ENCODE measurements at regions not wholly inside any gene's neighbourhood (a gene's known extent, or its start where the extent isn't known, plus 50 kb on each side); places are given as distances from the start of the nearest gene placed in this dataset.
"Not testable (repeated sequence)": the region's sequence is repeated elsewhere in the genome, so short reads cannot be mapped to it uniquely, and the experiment has no call there.

DNA sequence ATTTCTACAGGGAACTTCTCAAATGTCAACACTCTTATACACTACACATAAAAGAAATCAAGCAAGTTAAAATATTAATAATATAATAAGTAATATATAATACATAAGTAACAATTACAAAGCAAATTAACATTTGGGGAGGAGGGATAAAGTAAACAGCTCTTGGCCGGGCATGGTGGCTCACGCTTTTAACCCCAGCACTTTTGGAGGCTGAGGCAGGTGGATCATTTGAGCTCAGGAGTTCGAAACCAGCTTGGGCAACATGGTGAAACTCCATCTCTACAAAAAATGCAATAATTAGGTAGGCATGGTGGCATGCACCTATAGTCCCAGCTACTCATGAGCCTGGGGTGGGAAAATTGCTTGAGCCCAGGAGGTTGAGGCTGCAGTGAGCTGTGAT lies 4772.6 kb upstream of the OR11H1 start:
- peaks cover 16 to 22% of the 10 kb centered on the region in 2 donors for H3K9me3 ChIP-seq (ENCODE audit: control insufficient read depth in 1 of 2, low read length in 2 of 2)
- H3K36me3 ChIP-seq (ENCODE audit: control insufficient read depth in 1 of 2, insufficient read depth in 2 of 2, low read length in 2 of 2); H3K27ac ChIP-seq (ENCODE audit: low read depth, low read length); H3K4me3 ChIP-seq (ENCODE audit: low read depth in 1 of 2, low read length in 2 of 2); H3K4me1 ChIP-seq (ENCODE audit: control insufficient read depth in 1 of 2, insufficient read depth in 2 of 2, low read length in 2 of 2); H3K9ac ChIP-seq (ENCODE audit: low read depth in 1 of 2, low read length in 2 of 2); H3K27me3 ChIP-seq (ENCODE audit: control insufficient read depth in 1 of 2, insufficient read depth in 2 of 2, low read length in 2 of 2): not testable (repeated sequence)

DNA sequence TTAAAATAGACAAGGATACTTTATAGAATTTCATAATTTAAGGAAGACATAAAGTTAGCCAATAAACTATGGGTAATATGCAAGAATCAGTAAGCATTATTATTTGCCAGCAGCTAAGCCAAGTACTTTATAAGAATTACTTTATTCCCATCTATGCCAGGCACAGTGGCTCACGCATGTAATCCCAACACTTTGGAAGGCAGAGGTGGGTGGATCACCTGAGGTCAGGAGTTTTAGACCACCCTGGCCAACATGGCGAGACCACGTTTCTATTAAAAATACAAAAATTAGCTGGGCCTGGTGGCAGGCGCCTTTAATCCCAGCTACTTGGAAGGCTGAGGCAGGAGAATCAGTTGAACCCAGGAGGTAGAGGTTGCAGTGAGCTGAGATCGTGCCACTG lies 4767.6 kb upstream of the OR11H1 start:
- H3K4me1 ChIP-seq (ENCODE audit: control insufficient read depth in 1 of 2, insufficient read depth in 2 of 2, low read length in 2 of 2); H3K36me3 ChIP-seq (ENCODE audit: control insufficient read depth in 1 of 2, insufficient read depth in 2 of 2, low read length in 2 of 2); H3K27ac ChIP-seq (ENCODE audit: low read depth, low read length); H3K27me3 ChIP-seq (ENCODE audit: control insufficient read depth in 1 of 2, insufficient read depth in 2 of 2, low read length in 2 of 2); H3K4me3 ChIP-seq (ENCODE audit: low read depth in 1 of 2, low read length in 2 of 2); H3K9ac ChIP-seq (ENCODE audit: low read depth in 1 of 2, low read length in 2 of 2): not testable (repeated sequence)
- peaks cover 6 to 11% of the 10 kb centered on the region in 2 donors for H3K9me3 ChIP-seq (ENCODE audit: control insufficient read depth in 1 of 2, low read length in 2 of 2)

DNA sequence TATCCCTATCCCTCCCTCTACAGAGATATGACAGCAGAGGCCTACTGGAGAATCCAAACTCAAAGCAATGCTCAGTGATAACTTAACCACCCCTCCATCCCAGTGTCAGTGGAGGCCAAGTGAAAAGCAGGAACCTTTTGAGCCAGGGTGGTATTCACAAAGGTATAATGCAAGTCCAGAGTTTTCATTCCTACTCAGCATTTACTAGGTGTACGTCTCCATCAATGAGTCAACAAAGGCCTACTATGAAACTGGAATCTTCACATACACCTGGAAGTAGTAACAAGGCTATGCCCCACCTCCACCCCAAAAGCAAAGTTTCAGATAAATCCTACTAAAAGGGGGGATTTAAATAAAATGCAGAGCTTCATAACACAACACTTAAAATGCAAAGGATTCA lies 4761.7 kb upstream of the OR11H1 start:
- peaks cover 13 to 27% of the 10 kb centered on the region in 2 donors for H3K9me3 ChIP-seq (ENCODE audit: control insufficient read depth in 1 of 2, low read length in 2 of 2)
- H3K27me3 ChIP-seq (ENCODE audit: control insufficient read depth in 1 of 2, insufficient read depth in 2 of 2, low read length in 2 of 2); H3K4me3 ChIP-seq (ENCODE audit: low read depth in 1 of 2, low read length in 2 of 2); H3K4me1 ChIP-seq (ENCODE audit: control insufficient read depth in 1 of 2, insufficient read depth in 2 of 2, low read length in 2 of 2); H3K9ac ChIP-seq (ENCODE audit: low read depth in 1 of 2, low read length in 2 of 2); H3K27ac ChIP-seq (ENCODE audit: low read depth, low read length); H3K36me3 ChIP-seq (ENCODE audit: control insufficient read depth in 1 of 2, insufficient read depth in 2 of 2, low read length in 2 of 2): not testable (repeated sequence)

DNA sequence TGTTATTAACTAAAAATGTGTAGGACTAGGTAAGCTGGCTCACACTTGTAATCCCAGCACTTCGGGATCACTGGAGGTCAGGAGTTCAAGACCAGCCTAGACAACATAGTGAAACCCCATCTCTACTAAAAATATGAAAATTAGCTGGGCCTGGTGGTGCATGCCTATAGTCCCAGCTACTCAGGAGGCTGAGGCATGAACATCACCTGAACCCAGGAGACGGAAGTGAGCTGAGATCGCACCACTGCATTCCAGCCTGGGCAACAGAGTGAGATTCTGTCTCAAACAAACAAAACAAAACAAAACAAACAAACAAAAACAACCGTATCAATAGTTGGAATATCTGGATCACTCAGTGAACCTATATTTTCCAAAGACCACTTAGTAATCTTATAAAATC lies 4759.1 kb upstream of the OR11H1 start:
- not testable (repeated sequence) for H3K36me3 ChIP-seq (ENCODE audit: control insufficient read depth in 1 of 2, insufficient read depth in 2 of 2, low read length in 2 of 2); H3K4me3 ChIP-seq (ENCODE audit: low read depth in 1 of 2, low read length in 2 of 2); H3K27me3 ChIP-seq (ENCODE audit: control insufficient read depth in 1 of 2, insufficient read depth in 2 of 2, low read length in 2 of 2); H3K4me1 ChIP-seq (ENCODE audit: control insufficient read depth in 1 of 2, insufficient read depth in 2 of 2, low read length in 2 of 2); H3K27ac ChIP-seq (ENCODE audit: low read depth, low read length); H3K9ac ChIP-seq (ENCODE audit: low read depth in 1 of 2, low read length in 2 of 2)
- peaks cover 24 to 35% of the 10 kb centered on the region in 2 donors for H3K9me3 ChIP-seq (ENCODE audit: control insufficient read depth in 1 of 2, low read length in 2 of 2)

DNA sequence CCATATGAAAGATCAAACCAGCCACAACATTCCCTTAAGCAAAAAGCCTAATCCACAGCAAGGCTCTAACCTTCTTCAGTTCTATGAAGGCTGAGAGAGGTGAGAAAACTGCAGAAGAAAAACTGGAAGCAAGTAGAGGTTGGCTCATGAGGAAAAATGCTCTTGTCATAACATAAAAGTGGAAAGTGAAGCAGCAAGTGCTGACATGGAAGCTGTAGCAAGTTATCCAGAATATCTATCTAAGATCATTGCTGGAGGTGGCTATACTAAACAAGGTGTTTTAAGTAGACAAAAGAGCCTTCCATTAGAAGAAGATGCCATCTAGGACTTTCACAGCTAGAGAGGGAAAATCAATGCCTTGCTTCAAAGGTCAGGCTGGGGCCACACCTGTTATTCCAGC lies 4756.2 kb upstream of the OR11H1 start:
- peaks cover 34 to 43% of the 10 kb centered on the region in 2 donors for H3K9me3 ChIP-seq (ENCODE audit: control insufficient read depth in 1 of 2, low read length in 2 of 2)
- not testable (repeated sequence) for H3K9ac ChIP-seq (ENCODE audit: low read depth in 1 of 2, low read length in 2 of 2); H3K27me3 ChIP-seq (ENCODE audit: control insufficient read depth in 1 of 2, insufficient read depth in 2 of 2, low read length in 2 of 2)

DNA sequence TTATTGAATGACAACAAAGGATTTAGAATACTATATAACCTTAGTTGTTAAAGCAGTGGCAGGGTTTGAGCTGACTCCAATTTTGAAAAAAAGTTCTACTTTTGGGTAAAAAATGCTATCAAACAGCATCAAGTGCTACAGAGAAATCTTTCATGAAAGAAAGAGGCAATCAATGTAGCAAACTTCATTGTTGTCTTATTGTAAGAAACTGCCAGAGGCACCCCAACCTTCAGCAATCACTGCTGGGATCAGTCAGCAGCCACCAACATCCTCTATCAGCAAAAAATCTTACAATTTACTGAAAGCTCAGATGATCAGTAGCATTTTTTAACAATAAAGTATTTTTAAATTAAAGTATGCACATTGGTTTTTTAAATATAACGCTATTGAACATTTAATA lies 4754.7 kb upstream of the OR11H1 start:
- peaks cover 34 to 39% of the 10 kb centered on the region in 2 donors for H3K9me3 ChIP-seq (ENCODE audit: control insufficient read depth in 1 of 2, low read length in 2 of 2)
- not testable (repeated sequence) for H3K4me3 ChIP-seq (ENCODE audit: low read depth in 1 of 2, low read length in 2 of 2); H3K9ac ChIP-seq (ENCODE audit: low read depth in 1 of 2, low read length in 2 of 2); H3K27ac ChIP-seq (ENCODE audit: low read depth, low read length); H3K36me3 ChIP-seq (ENCODE audit: control insufficient read depth in 1 of 2, insufficient read depth in 2 of 2, low read length in 2 of 2); H3K4me1 ChIP-seq (ENCODE audit: control insufficient read depth in 1 of 2, insufficient read depth in 2 of 2, low read length in 2 of 2); H3K27me3 ChIP-seq (ENCODE audit: control insufficient read depth in 1 of 2, insufficient read depth in 2 of 2, low read length in 2 of 2)

More for the DNA sequence above, 4756.2 kb upstream of the OR11H1 start:
- not testable (repeated sequence) for H3K36me3 ChIP-seq (ENCODE audit: control insufficient read depth in 1 of 2, insufficient read depth in 2 of 2, low read length in 2 of 2); H3K27ac ChIP-seq (ENCODE audit: low read depth, low read length); H3K4me3 ChIP-seq (ENCODE audit: low read depth in 1 of 2, low read length in 2 of 2); H3K4me1 ChIP-seq (ENCODE audit: control insufficient read depth in 1 of 2, insufficient read depth in 2 of 2, low read length in 2 of 2)

DNA sequence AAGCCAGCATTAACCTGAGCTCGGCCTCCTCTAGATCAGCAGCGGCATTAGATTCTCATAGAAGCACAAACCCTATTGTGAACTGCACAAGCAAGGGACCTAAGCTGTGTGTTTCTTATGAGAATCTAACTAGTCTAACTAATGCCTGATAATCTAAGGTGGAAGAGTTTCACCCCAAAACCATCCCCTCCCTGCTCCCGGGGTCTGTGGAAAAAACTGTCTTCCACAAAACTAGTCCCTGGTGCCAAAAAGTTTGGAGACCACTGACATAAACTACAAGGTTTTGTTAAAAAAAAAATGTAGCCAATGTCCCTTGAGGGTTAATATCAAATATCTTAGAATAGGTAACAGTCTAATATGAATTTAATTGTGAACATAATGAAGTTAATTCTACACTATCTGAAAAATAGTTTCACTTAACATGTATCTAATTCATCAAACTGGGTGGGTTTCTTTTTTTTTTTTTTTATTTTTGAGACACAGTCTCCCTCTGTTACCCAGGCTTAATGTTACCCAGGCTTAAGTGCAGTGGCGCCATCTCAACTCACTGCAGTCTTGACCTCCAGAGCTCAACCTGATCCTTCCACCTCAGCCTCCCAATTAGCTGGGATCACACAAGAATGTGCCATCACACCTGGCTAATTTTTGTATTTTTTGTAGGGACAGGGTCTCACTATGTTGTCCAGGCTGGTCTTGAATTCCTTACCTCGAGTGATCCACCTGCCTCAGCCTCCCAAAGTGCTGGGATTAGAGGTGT lies 4752.2 kb upstream of the OR11H1 start:
- H3K4me3 ChIP-seq (ENCODE audit: low read depth in 1 of 2, low read length in 2 of 2); H3K36me3 ChIP-seq (ENCODE audit: control insufficient read depth in 1 of 2, insufficient read depth in 2 of 2, low read length in 2 of 2); H3K27me3 ChIP-seq (ENCODE audit: control insufficient read depth in 1 of 2, insufficient read depth in 2 of 2, low read length in 2 of 2); H3K27ac ChIP-seq (ENCODE audit: low read depth, low read length); H3K4me1 ChIP-seq (ENCODE audit: control insufficient read depth in 1 of 2, insufficient read depth in 2 of 2, low read length in 2 of 2); H3K9ac ChIP-seq (ENCODE audit: low read depth in 1 of 2, low read length in 2 of 2): not testable (repeated sequence)
- peaks cover 42 to 43% of the 10 kb centered on the region in 2 donors for H3K9me3 ChIP-seq (ENCODE audit: control insufficient read depth in 1 of 2, low read length in 2 of 2)

DNA sequence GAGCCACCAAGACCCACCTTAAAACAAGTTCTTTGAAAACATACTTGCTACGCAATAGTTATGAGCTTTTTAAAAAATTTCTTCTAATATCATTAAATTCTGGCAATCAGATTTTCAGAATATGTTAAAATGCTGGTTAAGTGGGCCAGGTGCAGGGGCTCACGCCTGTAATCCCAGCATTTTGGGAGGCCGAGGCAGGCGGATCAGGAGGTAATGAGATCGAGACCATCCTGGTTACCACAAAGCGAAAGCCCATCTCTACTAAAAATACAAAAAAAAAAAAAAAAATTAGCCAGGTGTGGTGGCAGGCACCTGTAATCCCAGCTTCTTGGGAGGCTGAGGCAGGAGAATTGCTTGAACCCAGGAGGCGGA lies 4751.6 kb upstream of the OR11H1 start:
- H3K9ac ChIP-seq (ENCODE audit: low read depth in 1 of 2, low read length in 2 of 2); H3K27me3 ChIP-seq (ENCODE audit: control insufficient read depth in 1 of 2, insufficient read depth in 2 of 2, low read length in 2 of 2); H3K4me1 ChIP-seq (ENCODE audit: control insufficient read depth in 1 of 2, insufficient read depth in 2 of 2, low read length in 2 of 2); H3K36me3 ChIP-seq (ENCODE audit: control insufficient read depth in 1 of 2, insufficient read depth in 2 of 2, low read length in 2 of 2); H3K4me3 ChIP-seq (ENCODE audit: low read depth in 1 of 2, low read length in 2 of 2); H3K27ac ChIP-seq (ENCODE audit: low read depth, low read length): not testable (repeated sequence)
- peaks cover 44 to 45% of the 10 kb centered on the region in 2 donors for H3K9me3 ChIP-seq (ENCODE audit: control insufficient read depth in 1 of 2, low read length in 2 of 2)

DNA sequence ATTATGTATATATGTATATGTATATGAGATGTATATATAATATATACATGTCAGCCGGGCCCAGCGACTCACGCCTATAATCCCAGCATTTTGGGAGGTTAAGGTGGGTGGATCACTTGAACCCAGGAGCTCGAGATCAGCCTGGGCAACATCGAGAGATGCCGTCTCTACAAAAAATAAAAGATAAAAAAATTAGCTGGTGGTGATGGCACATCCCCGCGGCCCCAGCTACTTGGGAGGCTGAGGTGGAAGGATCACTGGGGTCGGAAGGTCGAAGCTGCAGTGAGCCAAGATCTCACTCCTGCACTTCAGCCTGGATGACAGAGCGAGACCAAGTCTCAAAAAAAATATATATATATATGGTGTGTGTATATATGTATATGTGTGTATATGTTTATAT lies 4750.3 kb upstream of the OR11H1 start:
- H3K27ac ChIP-seq (ENCODE audit: low read depth, low read length); H3K9ac ChIP-seq (ENCODE audit: low read depth in 1 of 2, low read length in 2 of 2); H3K4me3 ChIP-seq (ENCODE audit: low read depth in 1 of 2, low read length in 2 of 2); H3K36me3 ChIP-seq (ENCODE audit: control insufficient read depth in 1 of 2, insufficient read depth in 2 of 2, low read length in 2 of 2); H3K4me1 ChIP-seq (ENCODE audit: control insufficient read depth in 1 of 2, insufficient read depth in 2 of 2, low read length in 2 of 2); H3K27me3 ChIP-seq (ENCODE audit: control insufficient read depth in 1 of 2, insufficient read depth in 2 of 2, low read length in 2 of 2): not testable (repeated sequence)
- peaks cover 42 to 49% of the 10 kb centered on the region in 2 donors for H3K9me3 ChIP-seq (ENCODE audit: control insufficient read depth in 1 of 2, low read length in 2 of 2)

DNA sequence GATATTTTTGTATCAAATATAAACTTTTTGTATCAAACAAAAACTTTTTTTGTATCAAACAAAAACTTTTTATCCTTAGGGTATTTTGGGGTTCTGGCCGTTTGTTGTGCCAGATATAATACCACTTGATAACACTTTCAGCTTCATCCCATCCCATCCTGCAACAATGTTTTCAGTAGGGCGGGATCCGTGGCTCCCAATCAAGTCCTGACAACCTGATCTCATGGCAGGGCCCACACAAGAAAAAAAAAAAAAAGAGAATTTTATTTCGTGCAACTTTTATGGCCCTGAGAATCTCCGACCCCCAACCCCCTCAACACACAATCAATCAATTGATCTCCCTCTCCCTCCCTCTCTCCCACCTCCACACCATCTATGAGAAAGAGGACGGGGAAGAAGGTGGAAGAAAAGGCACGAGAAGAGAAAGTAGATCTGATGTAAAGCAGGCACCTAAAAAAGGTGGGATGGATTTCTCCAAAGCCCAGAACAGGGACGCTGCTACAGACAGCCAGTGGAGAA lies 4749.6 kb upstream of the OR11H1 start:
- Histone ChIP-seq H3K27me3 (ENCODE audit: control insufficient read depth in 1 of 2, insufficient read depth in 2 of 2, low read length in 2 of 2) (no peaks in the 10 kb centered on the region), H3K9me3 (ENCODE audit: control insufficient read depth in 1 of 2, low read length in 2 of 2) (peaks cover 43 to 50% of the 10 kb centered on the region in 2 donors), H3K4me3 (ENCODE audit: low read depth in 1 of 2, low read length in 2 of 2) (no peak overlapping the region), H3K27ac (ENCODE audit: low read depth, low read length) (no peak overlapping the region), H3K4me1 (ENCODE audit: control insufficient read depth in 1 of 2, insufficient read depth in 2 of 2, low read length in 2 of 2) (no peaks in the 10 kb centered on the region), H3K36me3 (ENCODE audit: control insufficient read depth in 1 of 2, insufficient read depth in 2 of 2, low read length in 2 of 2) (no peaks in the 10 kb centered on the region), H3K9ac (ENCODE audit: low read depth in 1 of 2, low read length in 2 of 2) (no peak overlapping the region)
